Loucy (cell line): ENCODE measurements at regions not wholly inside any gene's neighbourhood (a gene's known extent, or its start where the extent isn't known, plus 50 kb on each side); places are given as distances from the start of the nearest gene placed in this dataset.

Experiments used
- EZH2phosphoT487 ChIP-seq: fragments of 200-600 bp; IDR thresholded peaks from 2 replicates; pipeline ENCODE4 v1.6.1; 2018; ENCODE audit warnings: antibody characterized with exemption, mild to moderate bottlenecking, moderate library complexity, borderline replicate concordance
- TF ChIP-seq, protein P1 (sequence below): fragments of 200-600 bp; sonication (generic); conservative IDR thresholded peaks from 2 replicates; pipeline ENCODE4 v1.5.1; 2014; ENCODE audit warnings: mild to moderate bottlenecking, antibody characterized with exemption, low read length

DNA sequence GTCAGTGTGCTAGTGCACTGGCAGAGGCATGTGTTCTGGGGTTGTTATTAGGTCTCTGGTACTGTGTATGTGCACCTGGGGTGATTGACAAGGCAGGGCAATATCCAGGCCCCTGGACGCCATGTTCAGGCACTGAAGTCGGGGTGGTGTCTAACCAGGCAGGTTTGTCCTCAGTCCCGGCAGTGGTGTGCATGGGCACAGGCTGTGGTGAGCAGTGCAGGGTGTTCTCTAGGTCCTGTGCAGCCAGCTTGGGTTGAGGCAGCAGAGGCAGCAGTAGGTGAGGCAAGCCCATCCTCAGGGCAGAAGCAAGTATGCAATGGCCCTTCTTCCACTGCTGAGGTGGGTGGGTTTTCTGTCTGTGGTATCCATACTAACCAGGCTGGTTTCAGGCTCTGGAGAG lies 252.3 kb upstream of the LRRC7 start:
- TF ChIP-seq, protein P1, sequence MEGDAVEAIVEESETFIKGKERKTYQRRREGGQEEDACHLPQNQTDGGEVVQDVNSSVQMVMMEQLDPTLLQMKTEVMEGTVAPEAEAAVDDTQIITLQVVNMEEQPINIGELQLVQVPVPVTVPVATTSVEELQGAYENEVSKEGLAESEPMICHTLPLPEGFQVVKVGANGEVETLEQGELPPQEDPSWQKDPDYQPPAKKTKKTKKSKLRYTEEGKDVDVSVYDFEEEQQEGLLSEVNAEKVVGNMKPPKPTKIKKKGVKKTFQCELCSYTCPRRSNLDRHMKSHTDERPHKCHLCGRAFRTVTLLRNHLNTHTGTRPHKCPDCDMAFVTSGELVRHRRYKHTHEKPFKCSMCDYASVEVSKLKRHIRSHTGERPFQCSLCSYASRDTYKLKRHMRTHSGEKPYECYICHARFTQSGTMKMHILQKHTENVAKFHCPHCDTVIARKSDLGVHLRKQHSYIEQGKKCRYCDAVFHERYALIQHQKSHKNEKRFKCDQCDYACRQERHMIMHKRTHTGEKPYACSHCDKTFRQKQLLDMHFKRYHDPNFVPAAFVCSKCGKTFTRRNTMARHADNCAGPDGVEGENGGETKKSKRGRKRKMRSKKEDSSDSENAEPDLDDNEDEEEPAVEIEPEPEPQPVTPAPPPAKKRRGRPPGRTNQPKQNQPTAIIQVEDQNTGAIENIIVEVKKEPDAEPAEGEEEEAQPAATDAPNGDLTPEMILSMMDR = no peak
- TF ChIP-seq EZH2phosphoT487 = no peak
